ENCODE measurements at regions not wholly inside any gene's neighbourhood (a gene's known extent, or its start where the extent isn't known, plus 50 kb on each side); places are given as distances from the start of the nearest gene placed in this dataset.
"Not testable (repeated sequence)": the region's sequence is repeated elsewhere in the genome, so short reads cannot be mapped to it uniquely, and the experiment has no call there.

- Histone ChIP-seq H3K27me3 (no peaks in the 10 kb centered on the region), H3K36me3 (no peaks in the 10 kb centered on the region), H3K9me3 (no peaks in the 10 kb centered on the region), H3K4me1 (no peaks in the 10 kb centered on the region), H3K27ac (no peak overlapping the region), H3K4me3 (no peak overlapping the region)
- intact Hi-C loops (cut with DNase I), result no loop called here
- TF ChIP-seq POLR2A (IDR thresholded peaks at IDR 0.05), result no peak
- TF ChIP-seq, protein P1, sequence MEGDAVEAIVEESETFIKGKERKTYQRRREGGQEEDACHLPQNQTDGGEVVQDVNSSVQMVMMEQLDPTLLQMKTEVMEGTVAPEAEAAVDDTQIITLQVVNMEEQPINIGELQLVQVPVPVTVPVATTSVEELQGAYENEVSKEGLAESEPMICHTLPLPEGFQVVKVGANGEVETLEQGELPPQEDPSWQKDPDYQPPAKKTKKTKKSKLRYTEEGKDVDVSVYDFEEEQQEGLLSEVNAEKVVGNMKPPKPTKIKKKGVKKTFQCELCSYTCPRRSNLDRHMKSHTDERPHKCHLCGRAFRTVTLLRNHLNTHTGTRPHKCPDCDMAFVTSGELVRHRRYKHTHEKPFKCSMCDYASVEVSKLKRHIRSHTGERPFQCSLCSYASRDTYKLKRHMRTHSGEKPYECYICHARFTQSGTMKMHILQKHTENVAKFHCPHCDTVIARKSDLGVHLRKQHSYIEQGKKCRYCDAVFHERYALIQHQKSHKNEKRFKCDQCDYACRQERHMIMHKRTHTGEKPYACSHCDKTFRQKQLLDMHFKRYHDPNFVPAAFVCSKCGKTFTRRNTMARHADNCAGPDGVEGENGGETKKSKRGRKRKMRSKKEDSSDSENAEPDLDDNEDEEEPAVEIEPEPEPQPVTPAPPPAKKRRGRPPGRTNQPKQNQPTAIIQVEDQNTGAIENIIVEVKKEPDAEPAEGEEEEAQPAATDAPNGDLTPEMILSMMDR (IDR thresholded peaks at IDR 0.05), result no peak
- WGBS, 2 donors, result 83 to 85% methylated on average over 4 of the region's 4 CpGs
- DNase-seq, result no peak
Observed at GRCh38 chr2:122083256-122084048, 328.0 kb downstream of the TSN start.

- intact Hi-C loops (cut with DNase I); H3K4me1 ChIP-seq; H3K36me3 ChIP-seq; H3K9me3 ChIP-seq; DNase-seq; H3K27ac ChIP-seq; H3K27me3 ChIP-seq; H3K4me3 ChIP-seq: not testable (repeated sequence)
Observed at GRCh38 chr2:122085672-122086071, 330.2 kb downstream of the TSN start.

DNA sequence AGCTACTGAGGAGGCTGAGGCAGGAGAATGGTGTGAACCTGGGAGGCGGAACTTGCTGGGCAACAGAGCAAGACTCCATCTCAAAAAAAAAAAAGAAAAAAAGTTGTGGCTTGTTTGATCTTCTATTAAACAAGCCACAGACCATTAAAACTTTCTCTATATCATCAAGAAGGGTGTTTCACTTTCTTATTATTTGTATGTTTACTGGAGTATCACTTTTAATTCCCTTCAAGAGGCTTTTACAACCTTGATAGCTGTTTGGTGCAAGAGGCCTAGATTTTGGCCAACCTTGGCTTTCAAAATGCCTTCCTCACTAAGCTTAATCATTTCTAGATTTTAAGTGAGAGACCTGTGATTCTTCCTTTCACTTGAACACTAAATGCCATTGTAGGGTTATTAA lies 339.1 kb downstream of the TSN start:
- WGBS, 2 donors, result 86 to 93% methylated on average over 1 of the region's 1 CpG
- Histone ChIP-seq H3K9me3 (no peaks in the 10 kb centered on the region), H3K27ac (no peak overlapping the region), H3K4me1 (no peaks in the 10 kb centered on the region), H3K27me3 (no peaks in the 10 kb centered on the region), H3K36me3 (no peaks in the 10 kb centered on the region), H3K4me3 (no peak overlapping the region)
- no peak for TF ChIP-seq POLR2A (IDR thresholded peaks at IDR 0.05)
- TF ChIP-seq, protein P1 (IDR thresholded peaks at IDR 0.05), result no peak
- no peak for DNase-seq
- intact Hi-C loops (cut with DNase I), result no loop called here

DNA sequence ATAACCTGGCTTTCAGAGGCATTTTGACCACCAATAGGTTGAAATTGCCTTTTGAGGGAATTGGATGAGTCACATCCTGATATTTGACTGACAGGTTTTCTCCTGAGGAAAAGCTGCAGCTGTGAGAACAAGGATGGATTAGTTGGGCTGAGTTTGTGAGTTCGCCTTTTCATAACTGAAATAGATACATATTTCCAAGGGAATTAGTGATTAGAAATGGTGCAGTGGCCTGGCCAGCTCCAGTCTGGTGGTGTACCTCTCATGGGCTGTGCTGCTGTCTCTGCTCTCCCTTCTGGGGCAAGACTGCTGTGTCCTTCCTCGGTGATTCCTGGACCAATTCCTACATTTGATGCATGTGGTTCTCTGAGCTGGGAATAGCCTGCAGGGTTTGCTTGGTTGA lies 341.3 kb downstream of the TSN start:
- H3K9me3 ChIP-seq, result no peaks in the 10 kb centered on the region
- H3K27me3 ChIP-seq, result no peaks in the 10 kb centered on the region
- intact Hi-C loops (cut with DNase I), result no loop called here
- H3K4me3 ChIP-seq, result no peak overlapping the region
- no peaks in the 10 kb centered on the region for H3K4me1 ChIP-seq
- no peaks in the 10 kb centered on the region for H3K36me3 ChIP-seq
- TF ChIP-seq, protein P1 (IDR thresholded peaks at IDR 0.05), result no peak
- TF ChIP-seq POLR2A (IDR thresholded peaks at IDR 0.05), result no peak
- DNase-seq, result no peak
- H3K27ac ChIP-seq, result no peak overlapping the region
- 28 to 46% methylated on average over 2 of the region's 2 CpGs for WGBS, 2 donors

GRCh38 chr2:122098306-122098705 lies 342.9 kb downstream of the TSN start:
- Histone ChIP-seq H3K27ac (no peak overlapping the region), H3K9me3 (no peaks in the 10 kb centered on the region), H3K4me1 (no peaks in the 10 kb centered on the region), H3K27me3 (no peaks in the 10 kb centered on the region), H3K36me3 (no peaks in the 10 kb centered on the region), H3K4me3 (no peak overlapping the region)
- DNase-seq, result no peak
- WGBS, 2 donors, result 42 to 75% methylated on average over 1 of the region's 1 CpG
- intact Hi-C loops (cut with DNase I), result no loop called here
- no peak for TF ChIP-seq POLR2A (IDR thresholded peaks at IDR 0.05)
- TF ChIP-seq, protein P1 (IDR thresholded peaks at IDR 0.05), result no peak

DNA sequence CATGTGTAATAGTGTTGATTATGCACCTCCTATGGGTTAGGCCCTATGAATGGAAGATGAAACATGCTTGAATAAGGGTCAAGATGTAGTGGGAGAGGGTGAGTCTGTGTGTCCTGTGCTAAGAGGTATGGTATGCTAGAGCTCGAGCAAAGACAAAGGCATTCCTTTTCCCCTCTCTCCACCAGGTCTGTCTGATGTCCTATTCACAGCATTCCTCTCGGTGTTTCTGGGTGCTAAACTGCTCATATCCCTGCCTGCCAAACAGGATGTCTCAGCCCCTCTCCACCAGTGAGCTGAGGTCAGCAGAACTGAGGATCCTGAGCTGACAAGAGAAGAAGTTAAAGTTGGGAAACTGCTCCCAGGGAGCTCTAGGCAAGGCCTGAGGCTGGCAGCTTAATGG lies 344.9 kb downstream of the TSN start:
- no peak for TF ChIP-seq POLR2A (IDR thresholded peaks at IDR 0.05)
- TF ChIP-seq, protein P1 (IDR thresholded peaks at IDR 0.05), result no peak

More for the DNA sequence above, 344.9 kb downstream of the TSN start:
- Histone ChIP-seq H3K9me3 (no peaks in the 10 kb centered on the region), H3K27ac (no peak overlapping the region), H3K36me3 (no peaks in the 10 kb centered on the region), H3K27me3 (no peaks in the 10 kb centered on the region), H3K4me1 (no peaks in the 10 kb centered on the region), H3K4me3 (no peak overlapping the region)
- no peak for DNase-seq
- 35 to 36% methylated on average over 1 to 2 of the region's 2 CpGs for WGBS, 2 donors
- intact Hi-C loops (cut with DNase I), result no loop called here

Measured in esophagus squamous epithelium (tissue), 5 donors.